A673 (cell line): ENCODE measurements at regions not wholly inside any gene's neighbourhood (a gene's known extent, or its start where the extent isn't known, plus 50 kb on each side); places are given as distances from the start of the nearest gene placed in this dataset.
A peak's percentile ranks its signal among the peaks of the same experiment; 100 is the strongest.

Experiments
- BruUV-seq: library from RNA; stranded (reverse); fragments of 400-500 nt; replicated peaks from 2 replicates; lab custom pipeline; 2021; lab: Mats Ljungman, UMichigan
- CTCF ChIA-PET: fragments of 300-600 bp; sonication (Branson Sonifier 250); formaldehyde crosslinking; loops from one replicate; lab custom pipeline; 2022; ENCODE audit warnings: antibody characterized with exemption; lab: Charles Lee
- POLR2A ChIA-PET: fragments of 300-600 bp; sonication (Branson Sonifier 250); formaldehyde crosslinking; loops from one replicate; lab custom pipeline; 2022; ENCODE audit warnings: antibody characterized with exemption; ENCODE audit not compliant: low non-redundant PET; lab: Charles Lee
- DNase-seq: peaks from one replicate; pipeline ENCODE4 v3.0.0-alpha.2; 2015; ENCODE audit warnings: low spot score
- H3K27ac ChIP-seq: fragments of 200-600 bp; sonication (generic); 2 replicates; pipeline ENCODE4 v1.5.1; 2016; ENCODE audit warnings: mixed run types, low read depth, mild to moderate bottlenecking, mixed read lengths, antibody characterized with exemption, low read length; ENCODE audit not compliant: poor library complexity, severe bottlenecking
- H3K27me3 ChIP-seq: fragments of 200-600 bp; sonication (generic); replicated peaks from 2 replicates; pipeline ENCODE4 v1.6.1; 2017; ENCODE audit warnings: mixed run types, low read depth, mild to moderate bottlenecking, mixed read lengths, antibody characterized with exemption, low read length; ENCODE audit not compliant: insufficient read depth, poor library complexity
- H3K36me3 ChIP-seq: fragments of 200-600 bp; sonication (generic); 2 replicates; pipeline ENCODE4 v1.6.1; 2016; ENCODE audit warnings: mixed run types, mild to moderate bottlenecking, mixed read lengths, antibody characterized with exemption, low read length; ENCODE audit not compliant: insufficient read depth, poor library complexity, severe bottlenecking
- H3K4me1 ChIP-seq: fragments of 200-600 bp; sonication (generic); 2 replicates; pipeline ENCODE4 v1.6.1; 2017; ENCODE audit warnings: mixed run types, mild to moderate bottlenecking, mixed read lengths, antibody characterized with exemption, low read length; ENCODE audit not compliant: insufficient read depth, poor library complexity, severe bottlenecking
- H3K4me3 ChIP-seq: fragments of 200-600 bp; sonication (generic); 2 replicates; pipeline ENCODE4 v1.5.1; 2016; ENCODE audit warnings: low read depth, mixed run types, mild to moderate bottlenecking, mixed read lengths, low read length; ENCODE audit not compliant: poor library complexity, severe bottlenecking
- H3K9me3 ChIP-seq: fragments of 200-600 bp; sonication (generic); 2 replicates; pipeline ENCODE4 v1.6.1; 2016; ENCODE audit warnings: mixed run types, low read depth, mild to moderate bottlenecking, mixed read lengths, antibody characterized with exemption, low read length; ENCODE audit not compliant: poor library complexity, severe bottlenecking
- EZH2 ChIP-seq: fragments of 200-600 bp; sonication (generic); IDR thresholded peaks from 2 replicates; pipeline ENCODE4 v1.6.1; 2017; ENCODE audit warnings: borderline replicate concordance, low read depth, mild to moderate bottlenecking, mixed read lengths, antibody characterized with exemption, low read length; ENCODE audit not compliant: poor library complexity, severe bottlenecking
- intact Hi-C: fragments of 100-400 bp; cut with micrococcal nuclease; formaldehyde crosslinking; loops from one replicate; pipeline ENCODE4 v1.10.0; 2022; ENCODE audit not compliant: unreplicated experiment
- TF ChIP-seq, protein P1 (sequence below): fragments of 300-800, 200-600 bp; sonication (generic); conservative IDR thresholded peaks from 2 replicates; pipeline ENCODE4 v1.5.1; 2017; ENCODE audit warnings: low read depth, mild to moderate bottlenecking, antibody characterized with exemption, low read length, moderate library complexity, mixed read lengths

DNA sequence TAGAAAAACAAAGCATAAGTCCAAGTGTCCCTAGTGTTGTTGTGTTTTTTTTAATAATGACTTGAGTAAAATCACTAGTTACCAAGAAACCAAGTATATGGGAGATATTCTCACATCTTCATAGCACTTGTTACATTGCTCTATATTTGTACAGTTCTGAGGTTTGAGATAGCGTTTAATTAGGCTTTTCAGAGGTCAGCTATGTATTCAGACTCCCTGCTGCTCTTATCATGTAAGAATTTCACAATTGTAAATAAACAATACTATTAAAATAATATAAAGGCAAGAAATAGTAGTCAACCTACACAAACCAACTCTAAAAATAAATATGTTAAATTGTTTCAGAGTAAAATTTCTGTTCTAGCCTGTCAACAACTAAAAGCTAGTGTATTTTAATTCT is 761.9 kb upstream of the FAM174A start:
- POLR2A ChIA-PET = no interaction called here
- Histone ChIP-seq H3K4me1 (no peaks in the 10 kb centered on the region), H3K36me3 (no peaks in the 10 kb centered on the region), H3K27ac (no peak overlapping the region), H3K4me3 (no peak overlapping the region), H3K27me3 (no peaks in the 10 kb centered on the region), H3K9me3 (no peaks in the 10 kb centered on the region)
- no TSS peak for BruUV-seq
- CTCF ChIA-PET = no interaction called here
- TF ChIP-seq EZH2 = no peak
- TF ChIP-seq, protein P1, sequence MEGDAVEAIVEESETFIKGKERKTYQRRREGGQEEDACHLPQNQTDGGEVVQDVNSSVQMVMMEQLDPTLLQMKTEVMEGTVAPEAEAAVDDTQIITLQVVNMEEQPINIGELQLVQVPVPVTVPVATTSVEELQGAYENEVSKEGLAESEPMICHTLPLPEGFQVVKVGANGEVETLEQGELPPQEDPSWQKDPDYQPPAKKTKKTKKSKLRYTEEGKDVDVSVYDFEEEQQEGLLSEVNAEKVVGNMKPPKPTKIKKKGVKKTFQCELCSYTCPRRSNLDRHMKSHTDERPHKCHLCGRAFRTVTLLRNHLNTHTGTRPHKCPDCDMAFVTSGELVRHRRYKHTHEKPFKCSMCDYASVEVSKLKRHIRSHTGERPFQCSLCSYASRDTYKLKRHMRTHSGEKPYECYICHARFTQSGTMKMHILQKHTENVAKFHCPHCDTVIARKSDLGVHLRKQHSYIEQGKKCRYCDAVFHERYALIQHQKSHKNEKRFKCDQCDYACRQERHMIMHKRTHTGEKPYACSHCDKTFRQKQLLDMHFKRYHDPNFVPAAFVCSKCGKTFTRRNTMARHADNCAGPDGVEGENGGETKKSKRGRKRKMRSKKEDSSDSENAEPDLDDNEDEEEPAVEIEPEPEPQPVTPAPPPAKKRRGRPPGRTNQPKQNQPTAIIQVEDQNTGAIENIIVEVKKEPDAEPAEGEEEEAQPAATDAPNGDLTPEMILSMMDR = no peak
- intact Hi-C loops = no loop called here
- no peak for DNase-seq

DNA sequence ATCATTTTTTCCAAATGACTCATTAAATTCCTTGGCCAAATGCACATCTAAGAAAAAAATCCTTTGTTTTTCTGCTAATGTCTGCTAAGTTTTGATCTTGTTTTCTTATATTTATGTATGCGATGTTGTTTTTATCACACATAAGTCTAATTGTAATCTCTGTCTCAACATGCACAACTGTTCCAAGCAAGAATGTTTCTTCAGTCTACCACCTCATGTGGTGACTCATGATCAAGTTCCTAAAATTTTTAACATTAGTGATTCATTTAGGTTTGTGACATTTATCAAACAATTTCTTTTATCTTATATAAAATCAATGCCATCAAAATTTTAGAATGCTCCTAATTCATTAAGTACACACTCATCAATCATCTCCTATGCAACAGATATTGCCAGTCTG is 763.9 kb upstream of the FAM174A start:
- TF ChIP-seq EZH2 = no peak
- Histone ChIP-seq H3K9me3 (no peaks in the 10 kb centered on the region), H3K27me3 (no peaks in the 10 kb centered on the region), H3K36me3 (no peaks in the 10 kb centered on the region), H3K4me1 (no peaks in the 10 kb centered on the region), H3K27ac (no peak overlapping the region), H3K4me3 (no peak overlapping the region)
- ChIA-PET CTCF (no interaction called here), POLR2A (no interaction called here)
- no TSS peak for BruUV-seq
- DNase-seq = no peak
- intact Hi-C loops = no loop called here

DNA sequence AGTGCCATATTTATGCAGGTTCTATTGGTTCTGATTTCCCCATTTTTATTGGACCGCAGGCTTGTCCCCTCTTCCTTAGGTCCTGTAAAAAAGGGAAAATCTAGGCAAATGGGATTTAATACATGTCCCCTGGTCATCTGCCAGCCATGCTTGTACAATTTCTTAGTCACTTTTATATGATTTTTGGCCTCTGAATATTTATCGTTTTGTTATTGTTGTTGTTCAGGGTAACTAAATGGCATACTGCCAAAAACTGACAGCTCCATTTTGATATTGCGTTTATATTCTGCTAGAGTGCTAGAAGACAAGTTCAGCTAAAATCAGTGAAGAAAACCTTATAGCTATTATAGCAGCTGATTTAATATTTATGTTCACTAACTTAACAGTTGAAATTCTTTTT is 770.2 kb upstream of the FAM174A start:
- intact Hi-C loops = no loop called here
- TF ChIP-seq EZH2 = no peak
- TF ChIP-seq, protein P1 = no peak
- ChIA-PET CTCF (no interaction called here), POLR2A (no interaction called here)
- Histone ChIP-seq H3K9me3 (no peaks in the 10 kb centered on the region), H3K4me1 (no peaks in the 10 kb centered on the region), H3K27ac (no peak overlapping the region), H3K4me3 (no peak overlapping the region), H3K27me3 (no peaks in the 10 kb centered on the region), H3K36me3 (no peaks in the 10 kb centered on the region)
- BruUV-seq = no TSS peak
- DNase-seq = peak; percentile 0

DNA sequence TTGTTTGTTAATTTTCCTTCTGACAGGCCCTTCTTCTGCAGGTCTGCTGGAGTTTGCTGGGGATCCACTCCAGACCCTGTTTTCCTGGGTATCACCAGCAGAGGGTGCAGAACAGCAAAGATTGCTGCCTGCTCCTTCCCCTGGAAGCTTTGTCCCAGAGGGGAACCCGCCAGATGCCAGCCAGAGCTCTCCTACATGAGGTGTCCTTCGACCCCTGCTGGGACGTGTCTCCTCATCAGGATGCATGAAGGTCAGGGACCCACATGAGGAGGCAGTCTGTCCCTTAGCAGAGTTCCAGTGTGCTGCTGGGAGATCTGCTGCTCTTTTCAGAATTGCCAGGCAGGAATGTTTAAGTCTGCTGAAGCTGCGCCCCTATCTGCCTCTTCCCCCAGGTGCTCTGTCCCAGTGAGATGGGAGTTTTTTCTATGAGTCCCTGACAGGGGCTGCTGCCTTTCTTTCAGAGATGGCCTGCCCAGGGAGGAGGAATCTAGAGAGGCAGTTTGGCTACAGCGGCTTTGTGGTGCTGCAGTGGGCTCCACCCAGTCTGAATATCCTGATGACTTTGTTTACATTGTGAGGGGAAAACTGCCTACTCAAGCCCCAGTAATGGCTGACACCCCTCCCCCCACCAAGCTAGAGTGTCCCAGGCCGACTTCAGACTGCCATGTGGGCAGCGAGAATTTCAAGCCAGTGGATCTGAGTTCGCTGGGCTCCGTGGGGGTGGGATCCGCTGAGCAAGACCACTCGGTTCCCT is 772.0 kb upstream of the FAM174A start:
- no peak for DNase-seq
- Histone ChIP-seq H3K9me3 (no peaks in the 10 kb centered on the region), H3K4me1 (no peaks in the 10 kb centered on the region), H3K36me3 (no peaks in the 10 kb centered on the region), H3K27ac (no peak overlapping the region), H3K27me3 (no peaks in the 10 kb centered on the region), H3K4me3 (no peak overlapping the region)
- TF ChIP-seq EZH2 = no peak
- TF ChIP-seq, protein P1 = no peak
- BruUV-seq = no TSS peak
- intact Hi-C loops = no loop called here
- ChIA-PET POLR2A (no interaction called here), CTCF (no interaction called here)
